ENCODE measurements at regions not wholly inside any gene's neighbourhood (a gene's known extent, or its start where the extent isn't known, plus 50 kb on each side); places are given as distances from the start of the nearest gene placed in this dataset.

DNA sequence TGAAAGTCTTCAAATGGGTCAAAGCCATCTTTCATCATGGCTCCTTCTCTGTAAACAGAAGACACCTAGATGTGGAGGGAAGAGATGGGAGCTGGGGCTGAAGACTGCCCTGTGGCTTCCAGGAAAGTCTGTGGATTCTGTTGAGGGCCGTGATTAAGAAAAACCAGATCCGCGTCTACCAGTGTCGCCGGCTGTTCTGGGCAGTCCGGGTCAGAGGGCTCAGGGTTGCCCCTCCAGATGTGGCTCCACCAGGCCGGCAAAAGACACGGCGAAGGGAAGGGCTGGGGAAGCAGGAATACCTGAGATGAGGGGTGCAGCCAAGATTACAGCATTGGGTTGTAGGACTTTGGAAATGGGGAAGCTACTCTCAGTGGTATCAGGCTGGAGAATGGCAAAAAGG, 162.6 kb downstream of the RHOU start:
- H3K36me3 ChIP-seq (ENCODE audit: control insufficient read depth, insufficient read depth, low read length): no peaks in the 10 kb centered on the region
- H3K4me3 ChIP-seq (ENCODE audit: low read depth, low read length): no peak overlapping the region
- no peaks in the 10 kb centered on the region; the same call in 1 of the 2 replicates for H3K27me3 ChIP-seq (ENCODE audit: control insufficient read depth, insufficient read depth, low read length)
- H3K27ac ChIP-seq (ENCODE audit: low read depth, low read length): no peak overlapping the region
- peaks cover 6% of the 10 kb centered on the region; the same call in 1 of the 2 replicates for H3K4me1 ChIP-seq (ENCODE audit: control insufficient read depth, insufficient read depth, low read length)
- no peaks in the 10 kb centered on the region for H3K9me3 ChIP-seq (ENCODE audit: control insufficient read depth, insufficient read depth, low read length)
- H3K9ac ChIP-seq (ENCODE audit: low read depth, low read length): no peak overlapping the region

DNA sequence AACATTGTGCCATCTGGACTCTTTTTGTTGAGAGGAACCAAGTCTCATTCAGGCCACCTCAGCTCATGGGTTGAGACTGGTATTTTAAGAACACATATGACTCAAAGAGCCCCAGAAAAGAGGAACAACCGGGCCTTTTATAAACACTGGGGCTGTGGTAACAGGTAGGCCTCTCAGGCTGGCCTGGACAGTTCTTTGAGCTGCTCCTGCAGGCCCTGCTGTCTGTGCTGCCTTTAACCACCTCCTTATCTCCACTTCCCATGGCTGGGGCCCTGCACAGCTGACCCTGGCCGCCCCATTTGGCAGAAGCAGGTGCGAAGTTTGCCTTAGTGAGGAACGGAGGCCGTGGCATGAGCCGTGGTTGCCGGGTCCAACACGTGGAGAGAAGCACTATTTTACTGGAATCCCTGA, 163.3 kb downstream of the RHOU start:
- no peak overlapping the region for H3K4me3 ChIP-seq (ENCODE audit: low read depth, low read length)
- no peaks in the 10 kb centered on the region; the same call in 1 of the 2 replicates for H3K27me3 ChIP-seq (ENCODE audit: control insufficient read depth, insufficient read depth, low read length)

DNA sequence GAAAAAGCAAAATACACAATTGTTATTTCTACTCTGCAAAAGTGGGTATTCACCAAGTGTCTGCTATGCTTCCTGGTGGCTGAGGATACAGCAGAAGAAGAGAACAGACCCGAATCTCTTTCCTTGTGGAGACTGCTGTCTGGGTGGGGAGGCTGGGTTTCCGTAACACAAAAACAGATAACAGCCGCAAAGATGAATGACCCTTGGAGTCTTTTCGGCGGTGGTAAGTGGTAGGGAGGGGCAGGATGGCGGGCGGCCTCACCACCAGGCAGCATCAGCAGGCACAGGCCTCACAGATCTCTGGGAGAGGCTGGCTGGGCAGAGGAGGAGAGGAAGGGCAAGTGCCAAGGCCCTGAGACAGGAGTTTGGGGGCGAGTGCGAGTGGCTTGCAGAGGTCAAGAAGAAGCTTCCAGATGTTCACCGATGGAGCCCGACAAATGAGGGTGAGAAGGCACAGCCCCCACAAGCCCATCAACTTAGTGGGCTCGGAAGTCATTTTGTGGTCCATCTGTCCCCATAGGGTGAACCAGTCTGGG, 164.2 kb downstream of the RHOU start:
- no peak overlapping the region for H3K4me3 ChIP-seq (ENCODE audit: low read depth, low read length)
- no peak overlapping the region for H3K27ac ChIP-seq (ENCODE audit: low read depth, low read length)
- H3K9ac ChIP-seq (ENCODE audit: low read depth, low read length): no peak overlapping the region
- no peaks in the 10 kb centered on the region for H3K9me3 ChIP-seq (ENCODE audit: control insufficient read depth, insufficient read depth, low read length)
- H3K27me3 ChIP-seq (ENCODE audit: control insufficient read depth, insufficient read depth, low read length): no peaks in the 10 kb centered on the region; the same call in 1 of the 2 replicates
- no peaks in the 10 kb centered on the region for H3K36me3 ChIP-seq (ENCODE audit: control insufficient read depth, insufficient read depth, low read length)
- H3K4me1 ChIP-seq (ENCODE audit: control insufficient read depth, insufficient read depth, low read length): peaks cover 6% of the 10 kb centered on the region; the same call in 1 of the 2 replicates

More for the DNA sequence above, 163.3 kb downstream of the RHOU start:
- no peaks in the 10 kb centered on the region for H3K36me3 ChIP-seq (ENCODE audit: control insufficient read depth, insufficient read depth, low read length)
- no peaks in the 10 kb centered on the region for H3K9me3 ChIP-seq (ENCODE audit: control insufficient read depth, insufficient read depth, low read length)
- no peak overlapping the region for H3K9ac ChIP-seq (ENCODE audit: low read depth, low read length)
- peaks cover 6% of the 10 kb centered on the region; the same call in 1 of the 2 replicates for H3K4me1 ChIP-seq (ENCODE audit: control insufficient read depth, insufficient read depth, low read length)
- H3K27ac ChIP-seq (ENCODE audit: low read depth, low read length): no peak overlapping the region

DNA sequence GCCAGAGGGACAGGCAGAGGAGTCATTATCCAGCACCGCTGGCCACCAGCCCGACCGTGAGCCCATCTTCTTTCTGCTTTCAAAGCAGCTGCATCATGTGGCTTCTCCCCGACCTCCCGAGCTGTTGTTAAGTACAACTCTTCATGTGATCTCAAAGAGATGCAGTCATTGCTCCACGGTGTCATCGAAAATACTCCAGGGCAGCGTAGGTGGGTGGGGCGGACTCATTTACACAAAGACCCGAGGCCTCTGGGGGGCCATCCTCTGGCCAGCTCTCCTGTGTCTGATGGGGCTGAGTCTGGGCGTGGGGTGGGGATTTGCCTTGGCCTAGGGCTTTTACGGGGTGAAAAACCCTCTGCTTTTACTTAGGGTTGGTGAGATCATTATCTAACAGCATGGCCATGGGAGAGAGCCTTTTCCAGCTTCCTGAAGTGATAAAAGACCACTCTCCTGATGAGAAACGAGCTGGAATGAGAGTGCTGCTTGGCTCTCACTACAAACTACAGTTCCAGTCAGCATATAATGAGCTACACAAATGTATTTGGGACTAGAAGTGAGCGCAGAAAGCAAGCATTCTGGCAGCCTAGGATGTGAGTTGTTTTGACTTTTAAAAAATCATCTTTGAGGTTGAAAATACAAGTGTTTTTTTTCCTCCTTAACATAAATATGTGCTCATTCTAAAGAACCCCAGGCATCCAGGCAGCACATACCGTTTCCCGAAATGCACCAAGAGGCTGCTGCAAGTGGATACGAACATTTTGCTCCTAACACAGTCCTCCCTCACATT, 165.0 kb downstream of the RHOU start:
- H3K4me3 ChIP-seq (ENCODE audit: low read depth, low read length): no peak overlapping the region
- peaks cover 6% of the 10 kb centered on the region; the same call in 1 of the 2 replicates for H3K4me1 ChIP-seq (ENCODE audit: control insufficient read depth, insufficient read depth, low read length)
- no peak overlapping the region for H3K9ac ChIP-seq (ENCODE audit: low read depth, low read length)
- no peaks in the 10 kb centered on the region for H3K9me3 ChIP-seq (ENCODE audit: control insufficient read depth, insufficient read depth, low read length)
- no peak overlapping the region for H3K27ac ChIP-seq (ENCODE audit: low read depth, low read length)
- H3K27me3 ChIP-seq (ENCODE audit: control insufficient read depth, insufficient read depth, low read length): no peaks in the 10 kb centered on the region; the same call in 1 of the 2 replicates
- no peaks in the 10 kb centered on the region for H3K36me3 ChIP-seq (ENCODE audit: control insufficient read depth, insufficient read depth, low read length)

DNA sequence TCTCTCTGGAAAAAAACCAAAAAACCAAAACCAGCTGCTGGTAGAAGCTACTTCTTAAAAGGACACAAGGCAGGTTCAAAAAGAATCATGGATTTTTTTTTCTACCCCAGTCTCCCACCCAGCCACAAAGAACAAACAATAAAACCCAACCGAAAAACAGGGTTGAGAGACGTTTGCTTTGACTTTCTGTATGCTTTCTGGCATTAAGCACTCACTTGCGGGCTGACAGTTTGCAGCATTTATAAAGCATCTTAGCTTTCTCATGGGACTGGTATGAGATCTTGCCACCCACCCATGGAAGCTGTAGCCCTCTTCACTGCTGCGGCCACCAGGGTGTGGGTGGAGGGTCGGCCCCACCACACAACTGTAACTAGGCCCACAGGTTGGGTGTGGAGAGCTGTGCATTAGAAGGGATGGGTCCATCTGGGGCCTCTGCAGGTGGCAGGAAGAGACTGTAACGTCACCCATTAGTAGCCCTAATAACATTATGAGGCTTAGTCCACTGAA, 165.7 kb downstream of the RHOU start:
- peaks cover 6% of the 10 kb centered on the region; the same call in 1 of the 2 replicates for H3K4me1 ChIP-seq (ENCODE audit: control insufficient read depth, insufficient read depth, low read length)
- no peak overlapping the region for H3K27ac ChIP-seq (ENCODE audit: low read depth, low read length)
- H3K27me3 ChIP-seq (ENCODE audit: control insufficient read depth, insufficient read depth, low read length): no peaks in the 10 kb centered on the region; the same call in 1 of the 2 replicates

DNA sequence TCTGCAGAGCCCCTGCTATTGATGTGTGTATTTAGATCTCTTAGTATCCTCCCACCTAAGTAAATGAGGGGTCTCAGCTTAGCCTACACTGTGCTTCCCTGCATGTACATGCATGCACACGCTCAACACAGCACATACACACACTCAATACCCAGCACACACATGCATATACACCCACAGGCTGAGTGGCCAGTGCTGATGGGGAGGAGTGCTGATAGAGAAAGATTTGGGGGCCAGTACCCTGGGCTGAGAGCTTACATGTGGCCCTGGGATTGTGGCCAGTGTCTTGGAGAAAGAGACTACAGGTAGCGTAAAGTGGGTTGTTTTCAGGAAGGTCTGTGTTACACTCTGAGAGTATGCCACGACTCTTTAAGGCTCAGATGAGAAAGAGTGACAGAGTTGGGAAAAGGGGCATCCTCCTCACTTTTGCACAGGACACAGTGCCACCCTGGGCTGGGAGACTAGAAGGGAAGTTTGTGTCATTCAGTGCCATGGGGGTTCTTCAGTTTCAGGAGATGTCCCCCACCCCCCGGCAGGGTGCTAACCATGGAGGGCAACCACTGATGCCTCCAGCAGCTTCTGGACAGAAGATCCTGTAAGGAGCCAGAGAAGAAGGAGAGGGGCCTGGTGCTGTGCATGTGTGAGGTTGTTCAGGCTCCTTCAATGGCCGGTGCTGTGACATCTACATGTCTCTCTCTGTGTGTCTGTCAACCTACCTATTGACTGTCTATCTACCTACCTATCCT, 166.8 kb downstream of the RHOU start:
- H3K27ac ChIP-seq (ENCODE audit: low read depth, low read length): no peak overlapping the region
- H3K36me3 ChIP-seq (ENCODE audit: control insufficient read depth, insufficient read depth, low read length): no peaks in the 10 kb centered on the region
- peaks cover 6% of the 10 kb centered on the region; the same call in 1 of the 2 replicates for H3K4me1 ChIP-seq (ENCODE audit: control insufficient read depth, insufficient read depth, low read length)
- H3K4me3 ChIP-seq (ENCODE audit: low read depth, low read length): no peak overlapping the region
- H3K9ac ChIP-seq (ENCODE audit: low read depth, low read length): no peak overlapping the region
- H3K27me3 ChIP-seq (ENCODE audit: control insufficient read depth, insufficient read depth, low read length): no peaks in the 10 kb centered on the region; the same call in 1 of the 2 replicates
- no peaks in the 10 kb centered on the region for H3K9me3 ChIP-seq (ENCODE audit: control insufficient read depth, insufficient read depth, low read length)

More for the DNA sequence above, 165.7 kb downstream of the RHOU start:
- H3K9ac ChIP-seq (ENCODE audit: low read depth, low read length): no peak overlapping the region
- H3K9me3 ChIP-seq (ENCODE audit: control insufficient read depth, insufficient read depth, low read length): no peaks in the 10 kb centered on the region
- no peak overlapping the region for H3K4me3 ChIP-seq (ENCODE audit: low read depth, low read length)
- H3K36me3 ChIP-seq (ENCODE audit: control insufficient read depth, insufficient read depth, low read length): no peaks in the 10 kb centered on the region

DNA sequence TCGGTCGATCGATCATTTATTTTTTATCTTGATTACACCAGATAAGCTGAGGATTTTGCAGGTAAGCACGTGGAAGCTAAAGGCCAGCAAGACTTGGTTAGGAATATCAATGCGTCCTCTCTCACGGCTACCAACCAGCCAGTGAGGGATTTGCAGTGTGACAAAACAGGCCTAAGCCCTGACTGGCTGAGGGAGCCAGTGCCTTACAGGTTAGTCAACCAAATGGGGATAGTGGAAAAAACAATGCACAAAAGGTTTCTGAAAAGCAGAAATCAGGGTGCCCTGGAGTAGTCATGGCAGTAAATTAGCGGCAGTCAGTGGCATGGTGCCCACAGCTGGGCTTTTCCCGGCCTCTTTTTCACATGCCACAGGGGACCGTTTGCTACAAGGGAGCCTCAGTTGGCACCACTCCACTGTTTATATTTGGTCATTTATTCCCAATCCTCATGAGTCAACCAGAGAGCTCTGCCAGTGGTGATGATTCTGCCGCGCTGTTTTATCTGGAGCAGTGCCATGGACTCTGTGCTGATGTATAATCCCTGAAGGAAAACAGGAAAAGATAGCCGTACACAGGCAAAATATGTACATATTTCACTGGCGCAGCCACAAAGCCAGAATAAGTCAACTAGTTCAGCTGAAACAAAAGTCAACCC, 167.6 kb downstream of the RHOU start:
- Histone ChIP-seq H3K9ac (ENCODE audit: low read depth, low read length) (no peak overlapping the region), H3K4me3 (ENCODE audit: low read depth, low read length) (no peak overlapping the region), H3K36me3 (ENCODE audit: control insufficient read depth, insufficient read depth, low read length) (no peaks in the 10 kb centered on the region), H3K27ac (ENCODE audit: low read depth, low read length) (no peak overlapping the region), H3K27me3 (ENCODE audit: control insufficient read depth, insufficient read depth, low read length) (no peaks in the 10 kb centered on the region; the same call in 1 of the 2 replicates), H3K4me1 (ENCODE audit: control insufficient read depth, insufficient read depth, low read length) (peaks cover 6% of the 10 kb centered on the region; the same call in 1 of the 2 replicates), H3K9me3 (ENCODE audit: control insufficient read depth, insufficient read depth, low read length) (no peaks in the 10 kb centered on the region)

DNA sequence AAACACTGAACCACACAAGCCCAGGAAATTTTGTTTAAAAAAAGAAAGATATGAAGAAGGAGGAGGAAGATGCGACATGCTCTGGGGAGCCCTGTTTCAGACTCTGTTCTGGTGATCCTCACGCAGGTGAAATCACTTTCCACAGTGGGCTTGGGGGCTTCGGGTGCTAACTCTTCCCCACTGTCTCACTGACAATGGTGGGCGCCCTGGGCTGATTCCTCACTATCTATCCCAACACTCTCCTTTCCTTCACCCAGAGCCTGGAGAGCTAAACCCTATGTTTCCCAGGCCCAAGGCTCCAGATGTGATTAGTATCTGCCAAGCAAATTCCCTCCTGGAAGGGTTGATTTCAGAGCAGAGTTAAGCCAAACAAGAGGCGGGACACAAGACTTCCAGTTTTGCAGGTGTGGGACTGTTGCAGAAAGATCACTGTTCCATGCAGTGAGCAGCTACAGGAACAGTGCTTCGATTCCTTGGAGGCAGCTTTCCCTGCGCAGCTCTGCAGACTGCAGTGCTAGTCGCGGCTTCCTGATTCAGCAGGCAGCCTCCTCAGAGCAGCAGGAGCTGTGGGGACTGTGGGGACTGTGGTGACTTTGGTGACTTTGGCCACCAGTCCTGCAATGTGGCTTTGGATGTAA, 168.3 kb downstream of the RHOU start:
- H3K4me3 ChIP-seq (ENCODE audit: low read depth, low read length): no peak overlapping the region
- peaks cover 6% of the 10 kb centered on the region; the same call in 1 of the 2 replicates for H3K4me1 ChIP-seq (ENCODE audit: control insufficient read depth, insufficient read depth, low read length)
- no peak overlapping the region for H3K27ac ChIP-seq (ENCODE audit: low read depth, low read length)
- H3K27me3 ChIP-seq (ENCODE audit: control insufficient read depth, insufficient read depth, low read length): no peaks in the 10 kb centered on the region; the same call in 1 of the 2 replicates
- no peaks in the 10 kb centered on the region for H3K9me3 ChIP-seq (ENCODE audit: control insufficient read depth, insufficient read depth, low read length)
- no peaks in the 10 kb centered on the region for H3K36me3 ChIP-seq (ENCODE audit: control insufficient read depth, insufficient read depth, low read length)
- no peak overlapping the region for H3K9ac ChIP-seq (ENCODE audit: low read depth, low read length)

DNA sequence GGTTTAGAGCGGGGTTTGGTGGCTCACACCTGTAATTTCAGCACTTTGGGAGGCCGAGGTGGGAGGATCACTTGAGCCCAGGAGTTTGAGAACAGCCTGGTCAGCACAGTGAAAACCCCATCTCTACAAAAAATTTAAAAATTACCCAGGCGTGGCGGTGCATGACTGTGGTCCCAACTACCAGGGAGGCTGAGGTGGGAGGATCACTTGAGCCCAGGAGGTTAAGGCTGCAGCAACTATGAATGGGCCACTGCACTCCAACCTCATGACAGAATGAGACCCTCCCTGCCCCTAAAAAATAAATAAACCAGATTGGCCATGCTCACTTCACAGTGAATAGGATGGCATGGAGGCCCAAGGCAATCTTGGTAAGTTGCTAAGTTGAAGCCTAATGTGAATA, 168.9 kb downstream of the RHOU start:
- H3K4me3 ChIP-seq (ENCODE audit: low read depth, low read length): no peak overlapping the region
- H3K27me3 ChIP-seq (ENCODE audit: control insufficient read depth, insufficient read depth, low read length): no peaks in the 10 kb centered on the region; the same call in 1 of the 2 replicates
- H3K9me3 ChIP-seq (ENCODE audit: control insufficient read depth, insufficient read depth, low read length): no peaks in the 10 kb centered on the region
- H3K4me1 ChIP-seq (ENCODE audit: control insufficient read depth, insufficient read depth, low read length): peaks cover 6% of the 10 kb centered on the region; the same call in 1 of the 2 replicates
- H3K36me3 ChIP-seq (ENCODE audit: control insufficient read depth, insufficient read depth, low read length): no peaks in the 10 kb centered on the region
- H3K9ac ChIP-seq (ENCODE audit: low read depth, low read length): no peak overlapping the region
- H3K27ac ChIP-seq (ENCODE audit: low read depth, low read length): no peak overlapping the region

DNA sequence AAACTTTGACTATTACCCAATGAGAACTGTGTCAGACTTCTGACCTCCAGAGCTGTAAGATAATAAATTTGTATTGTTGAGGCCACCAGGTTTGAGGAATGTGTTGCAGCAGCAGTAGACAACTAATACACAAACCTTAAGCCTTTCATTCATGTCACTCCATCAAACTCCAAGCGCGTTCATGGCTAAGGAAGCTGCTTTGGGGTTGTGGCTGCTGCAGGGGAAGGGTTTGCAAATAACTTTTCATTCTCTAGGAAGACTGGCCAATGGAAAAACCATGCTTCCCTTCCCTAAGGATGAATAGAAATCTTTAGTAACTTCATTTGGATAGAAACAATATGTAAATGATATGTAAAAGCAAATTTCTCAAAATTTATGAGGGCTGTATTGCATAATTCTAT, 170.4 kb downstream of the RHOU start:
- no peak overlapping the region for H3K27ac ChIP-seq (ENCODE audit: low read depth, low read length)
- no peak overlapping the region for H3K9ac ChIP-seq (ENCODE audit: low read depth, low read length)
- no peaks in the 10 kb centered on the region; the same call in 1 of the 2 replicates for H3K4me1 ChIP-seq (ENCODE audit: control insufficient read depth, insufficient read depth, low read length)
- no peaks in the 10 kb centered on the region for H3K36me3 ChIP-seq (ENCODE audit: control insufficient read depth, insufficient read depth, low read length)
- H3K27me3 ChIP-seq (ENCODE audit: control insufficient read depth, insufficient read depth, low read length): no peaks in the 10 kb centered on the region; the same call in 1 of the 2 replicates
- no peaks in the 10 kb centered on the region for H3K9me3 ChIP-seq (ENCODE audit: control insufficient read depth, insufficient read depth, low read length)
- H3K4me3 ChIP-seq (ENCODE audit: low read depth, low read length): no peak overlapping the region
